HL-60 (cell line): ENCODE measurements at regions not wholly inside any gene's neighbourhood (a gene's known extent, or its start where the extent isn't known, plus 50 kb on each side); places are given as distances from the start of the nearest gene placed in this dataset.

Source experiments
- DNase-seq, 2 experiments: peaks; one replicate each; pipeline ENCODE4 v3.0.0-alpha.2; 2010 to 2020; ENCODE audit warnings: low read depth in 1 of 2, low spot score in 1 of 2
- H3K27ac ChIP-seq: fragments of 250-450 bp; sonication (Bioruptor Pico); replicated peaks from 2 replicates; pipeline ENCODE4 v1.5.1; 2020; ENCODE audit warnings: mild to moderate bottlenecking, moderate library complexity
- H3K27me3 ChIP-seq: fragments of 250-450 bp; sonication (Bioruptor Pico); 2 replicates; pipeline ENCODE4 v1.5.1; 2021; ENCODE audit warnings: mild to moderate bottlenecking, moderate library complexity; ENCODE audit not compliant: insufficient read depth, poor library complexity, severe bottlenecking
- H3K4me3 ChIP-seq: replicated peaks from 2 replicates; pipeline ENCODE4 v1.5.1; 2011; ENCODE audit warnings: mild to moderate bottlenecking, control low read depth, low read length; ENCODE audit not compliant: insufficient read depth
- CTCF ChIP-seq: IDR thresholded peaks from one replicate; pipeline ENCODE4 v1.5.1; 2011; ENCODE audit warnings: low read length, control low read depth, inconsistent platforms; ENCODE audit not compliant: insufficient read depth
- GABPA ChIP-seq: IDR thresholded peaks from 2 replicates; pipeline ENCODE4 v1.6.1; 2012; ENCODE audit warnings: low read depth
- POLR2AphosphoS5 ChIP-seq: IDR thresholded peaks from 2 replicates; pipeline ENCODE4 v1.6.1; 2012; ENCODE audit warnings: low read depth
- REST ChIP-seq: IDR thresholded peaks from 2 replicates; pipeline ENCODE4 v1.6.1; 2012; ENCODE audit warnings: low read depth; ENCODE audit not compliant: insufficient replicate concordance
- SPI1 ChIP-seq: IDR thresholded peaks from 2 replicates; pipeline ENCODE4 v1.6.1; 2012; ENCODE audit warnings: low read depth, mild to moderate bottlenecking, borderline replicate concordance

GRCh38 chr2:240349133-240350005 lies 86.1 kb upstream of the GPC1 start:
- no peak for TF ChIP-seq POLR2AphosphoS5
- TF ChIP-seq REST = no peak
- no peak for TF ChIP-seq CTCF
- TF ChIP-seq GABPA = no peak
- TF ChIP-seq SPI1 = no peak
- Histone ChIP-seq H3K27ac (no peak overlapping the region), H3K27me3 (no peaks in the 10 kb centered on the region)

GRCh38 chr2:240350006-240350355 lies 85.5 kb upstream of the GPC1 start:
- no peak for TF ChIP-seq CTCF
- no peak for TF ChIP-seq REST
- no peak for TF ChIP-seq GABPA
- no peak for TF ChIP-seq POLR2AphosphoS5
- no peak for TF ChIP-seq SPI1
- Histone ChIP-seq H3K27me3 (no peaks in the 10 kb centered on the region), H3K27ac (no peak overlapping the region), H3K4me3 (no peak overlapping the region)
- no peak for DNase-seq

More at GRCh38 chr2:240349133-240350005, 86.1 kb upstream of the GPC1 start:
- no peak for DNase-seq
- no peak overlapping the region for H3K4me3 ChIP-seq

GRCh38 chr2:240350696-240351087 lies 84.8 kb upstream of the GPC1 start:
- no peak for DNase-seq
- Histone ChIP-seq H3K27me3 (no peaks in the 10 kb centered on the region), H3K27ac (no peak overlapping the region), H3K4me3 (no peak overlapping the region)
- no peak for TF ChIP-seq POLR2AphosphoS5
- TF ChIP-seq SPI1 = no peak
- no peak for TF ChIP-seq CTCF
- no peak for TF ChIP-seq GABPA
- TF ChIP-seq REST = no peak
